ENCODE measurements at regions not wholly inside any gene's neighbourhood (a gene's known extent, or its start where the extent isn't known, plus 50 kb on each side); places are given as distances from the start of the nearest gene placed in this dataset.

GRCh38 chr1:11594222-11594621 lies 60.0 kb downstream of the FBXO2 start (continued):
- TF ChIP-seq RBAK (tag by site-specific recombination; IDR thresholded peaks at IDR 0.05) (no peak), ZNF248 (tag by site-specific recombination; IDR thresholded peaks at IDR 0.05) (no peak), MEIS1 (CRISPR knock-in tag; IDR thresholded peaks at IDR 0.05; ENCODE audit: borderline replicate concordance) (no peak), ZNF654 (tag by site-specific recombination; IDR thresholded peaks at IDR 0.05; ENCODE audit: low read depth) (no peak), TRIM28 (IDR thresholded peaks at IDR 0.05; ENCODE audit: borderline replicate concordance, low read length) (peak; percentile 22; the same call in 1 of the 2 replicates), ZNF837 (tag by site-specific recombination; IDR thresholded peaks at IDR 0.05) (no peak), GFI1B (tag by site-specific recombination; IDR thresholded peaks at IDR 0.05) (peak; percentile 43; the same call in 1 of the 2 replicates), ZNF184 (tag by site-specific recombination; IDR thresholded peaks at IDR 0.05) (no peak), ZNF394 (tag by site-specific recombination; IDR thresholded peaks at IDR 0.05; ENCODE audit: borderline replicate concordance) (no peak), ZBTB17 (tag by site-specific recombination; IDR thresholded peaks at IDR 0.05) (0 out of 2 replicates have a peak, but pooled peaks have one; percentile 15), CTCF (tag by site-specific recombination; IDR thresholded peaks at IDR 0.05) (peak; percentile 46; the same call in 1 of the 2 replicates), SP7 (tag by site-specific recombination; IDR thresholded peaks at IDR 0.05) (no peak), ZNF146 (tag by site-specific recombination; IDR thresholded peaks at IDR 0.05) (no peak), SP2 (tag by site-specific recombination; IDR thresholded peaks at IDR 0.05) (no peak), IKZF3 (tag by site-specific recombination; IDR thresholded peaks at IDR 0.05) (no peak), ZNF202 (tag by site-specific recombination; IDR thresholded peaks at IDR 0.05; ENCODE audit: borderline replicate concordance) (no peak), ZNF777 (tag by site-specific recombination; IDR thresholded peaks at IDR 0.05; ENCODE audit: borderline replicate concordance) (no peak)

DNA sequence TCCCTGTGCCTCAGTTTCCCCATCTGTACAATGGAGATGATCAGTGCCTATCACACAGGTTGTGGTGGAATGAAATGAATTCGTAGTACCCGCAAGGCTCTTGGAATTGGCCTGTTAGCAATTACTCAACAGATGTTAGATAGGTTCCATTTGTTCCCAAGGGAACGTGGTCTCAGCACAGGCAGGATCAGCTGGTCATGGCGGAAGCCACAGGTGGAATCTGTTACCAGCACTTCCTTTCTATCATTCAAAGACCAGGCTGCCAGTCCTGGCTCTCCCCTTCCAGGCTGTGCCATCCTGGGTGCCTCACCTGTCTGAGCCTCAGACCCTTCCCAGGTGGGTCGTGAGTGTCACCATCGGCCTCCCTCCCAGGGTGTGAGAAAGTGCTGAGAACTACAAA lies 61.5 kb downstream of the FBXO2 start:
- POLR2A ChIA-PET, result no interaction called here
- no peak overlapping the region for H3K27ac ChIP-seq (ENCODE audit: extremely low read depth, low read depth, low read length)

GRCh38 chr1:11590395-11590794 lies 63.8 kb downstream of the FBXO2 start:
- H3K36me3 ChIP-seq (ENCODE audit: control insufficient read depth in 2 of 2, insufficient read depth in 1 of 2, low read length in 2 of 2), result no peaks in the 10 kb centered on the region
- H3K4me1 ChIP-seq (ENCODE audit: control insufficient read depth, insufficient read depth, low read length), result 0 out of 2 replicates have a peak, but pooled peaks cover 2% of the 10 kb centered on the region
- no peaks in the 10 kb centered on the region for H3K9me3 ChIP-seq (ENCODE audit: control insufficient read depth, insufficient read depth, low read depth, low read length)
- no peak overlapping the region for H3K27ac ChIP-seq (ENCODE audit: extremely low read depth, low read depth, low read length)
- ChIA-PET CTCF (interaction anchor here (0.6 kb wide), 1 partner anchor 277 kb away, joined by 4 read pairs; no protein-coding TSS in a partner anchor), POLR2A (no interaction called here)
- TF ChIP-seq KLF1 (tag by site-specific recombination; IDR thresholded peaks at IDR 0.05), result 0 out of 2 replicates have a peak, but pooled peaks have one; percentile 27
- no peak for TF ChIP-seq ZNF174 (tag by site-specific recombination; IDR thresholded peaks at IDR 0.05)
- no peak overlapping the region for H3K4me3 ChIP-seq (ENCODE audit: low read depth, low read length)

More for the DNA sequence above, 61.5 kb downstream of the FBXO2 start:
- Histone ChIP-seq H3K4me3 (ENCODE audit: low read depth, low read length) (no peak overlapping the region), H3K4me1 (ENCODE audit: control insufficient read depth, insufficient read depth, low read length) (0 out of 2 replicates have a peak, but pooled peaks cover 2% of the 10 kb centered on the region), H3K36me3 (ENCODE audit: control insufficient read depth in 2 of 2, insufficient read depth in 1 of 2, low read length in 2 of 2) (no peaks in the 10 kb centered on the region), H3K9me3 (ENCODE audit: control insufficient read depth, insufficient read depth, low read depth, low read length) (no peaks in the 10 kb centered on the region)
- CTCF ChIA-PET, result interaction anchor here (1.0 kb wide), 1 partner anchor 53 kb away, joined by 3 read pairs; no protein-coding TSS in a partner anchor
- TF ChIP-seq SCRT1 (tag by site-specific recombination; IDR thresholded peaks at IDR 0.05; ENCODE audit: borderline replicate concordance), result peak; percentile 65; the same call in 1 of the 2 replicates
- TF ChIP-seq ZNF391 (tag by site-specific recombination; IDR thresholded peaks at IDR 0.05; ENCODE audit: borderline replicate concordance, low read depth), result no peak
- TF ChIP-seq SCRT2 (tag by site-specific recombination; IDR thresholded peaks at IDR 0.05), result peak; percentile 71

Measured in HEK293 (cell line).